Activated B cell treated with CpG ODN at 0.5 μM for 24 hours (primary cell): ENCODE measurements at regions not wholly inside any gene's neighbourhood (a gene's known extent, or its start where the extent isn't known, plus 50 kb on each side); places are given as distances from the start of the nearest gene placed in this dataset.

Experiments used
- ATAC-seq: fragments of 200-7000 bp; cut with Tn5 transposase; one replicate; pipeline ENCODE4 v1.10.0; 2021; ENCODE audit warnings: low read depth, mild to moderate bottlenecking, moderate library complexity
- CTCF ChIA-PET: fragments of 350-600 bp; sonication (Branson Sonifier 250); formaldehyde crosslinking; loops from one replicate; lab custom pipeline; 2021; ENCODE audit warnings: antibody characterized with exemption; lab: Charles Lee
- POLR2A ChIA-PET: fragments of 350-600 bp; sonication (Branson Sonifier 250); formaldehyde crosslinking; loops from one replicate; lab custom pipeline; 2021; ENCODE audit warnings: antibody characterized with exemption; lab: Charles Lee
- DNase-seq: peaks from one replicate; pipeline ENCODE4 v3.0.0; 2022
- H3K27ac Mint-ChIP-seq: one replicate; pipeline ENCODE4 v1.8.0; 2020; ENCODE audit warnings: mixed read lengths
- H3K27me3 Mint-ChIP-seq: one replicate; pipeline ENCODE4 v1.8.0; 2021; ENCODE audit warnings: mixed read lengths
- H3K36me3 Mint-ChIP-seq: one replicate; pipeline ENCODE4 v1.8.0; 2021; ENCODE audit warnings: low read depth, mixed read lengths
- H3K4me1 Mint-ChIP-seq: one replicate; pipeline ENCODE4 v1.8.0; 2021; ENCODE audit warnings: mixed read lengths
- H3K4me3 Mint-ChIP-seq: one replicate; pipeline ENCODE4 v1.8.0; 2020; ENCODE audit warnings: mild to moderate bottlenecking, mixed read lengths
- H3K9me3 Mint-ChIP-seq: one replicate; pipeline ENCODE4 v1.8.0; 2020; ENCODE audit warnings: mixed read lengths
- intact Hi-C: fragments of 100-400 bp; cut with micrococcal nuclease; formaldehyde crosslinking; loops from one replicate; pipeline ENCODE4 v1.15.1; 2024
- TF ChIP-seq, protein P1 (sequence below): fragments of 200-600 bp; IDR thresholded peaks from one replicate; pipeline ENCODE4 v1.8.0; 2022; ENCODE audit warnings: antibody characterized with exemption, mild to moderate bottlenecking

DNA sequence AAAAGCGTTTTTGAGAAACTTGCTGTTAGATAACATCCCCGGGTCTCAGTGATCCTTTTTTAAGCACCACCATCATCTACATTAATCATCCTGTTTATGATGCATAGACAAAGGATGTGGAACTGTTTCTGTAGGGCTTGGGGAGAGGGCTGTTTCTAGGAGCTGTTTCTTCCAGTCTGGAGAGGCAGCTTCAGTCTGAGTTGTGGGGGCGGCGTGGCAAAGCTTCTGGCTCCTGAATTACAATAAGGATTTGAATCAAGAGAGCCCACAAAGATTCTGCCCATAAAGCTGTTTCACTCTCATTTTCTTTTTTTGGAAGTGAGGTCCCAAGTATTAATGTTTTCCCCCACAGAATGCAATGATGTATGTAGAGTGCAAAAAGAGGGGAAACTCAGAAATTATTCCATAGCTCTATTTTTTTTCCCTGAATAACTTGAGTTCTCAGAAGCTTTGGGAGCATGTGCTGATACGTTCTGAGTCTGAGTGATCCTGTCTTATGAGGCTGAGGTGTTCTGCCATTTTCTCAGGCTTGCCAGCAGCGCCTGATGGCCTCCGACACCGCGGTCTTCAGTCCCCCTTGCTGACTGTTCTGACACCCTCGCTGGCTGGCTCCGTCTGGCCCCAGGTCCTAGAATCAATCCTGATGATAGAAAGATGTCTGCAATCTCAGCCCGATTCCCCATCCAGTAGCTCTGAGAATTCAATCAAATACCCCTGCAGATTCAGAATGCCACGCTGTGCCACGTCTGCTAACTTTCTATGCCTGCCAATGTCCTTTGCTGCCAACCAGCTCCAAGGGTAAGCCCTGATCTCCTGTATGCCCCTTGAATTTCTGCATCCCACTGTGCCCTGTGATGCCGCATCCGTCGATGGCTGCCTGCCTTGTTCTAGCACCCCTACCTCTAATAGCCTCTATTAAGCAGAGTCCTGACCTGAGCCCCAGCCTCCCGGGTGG is 92.4 kb upstream of the AKT3 start:
- H3K36me3 Mint-ChIP-seq: no peaks in the 10 kb centered on the region
- ChIA-PET POLR2A (no interaction called here), CTCF (no interaction called here)
- ATAC-seq (no peak), DNase-seq (no peak)
- no peaks in the 10 kb centered on the region for H3K9me3 Mint-ChIP-seq
- TF ChIP-seq, protein P1, sequence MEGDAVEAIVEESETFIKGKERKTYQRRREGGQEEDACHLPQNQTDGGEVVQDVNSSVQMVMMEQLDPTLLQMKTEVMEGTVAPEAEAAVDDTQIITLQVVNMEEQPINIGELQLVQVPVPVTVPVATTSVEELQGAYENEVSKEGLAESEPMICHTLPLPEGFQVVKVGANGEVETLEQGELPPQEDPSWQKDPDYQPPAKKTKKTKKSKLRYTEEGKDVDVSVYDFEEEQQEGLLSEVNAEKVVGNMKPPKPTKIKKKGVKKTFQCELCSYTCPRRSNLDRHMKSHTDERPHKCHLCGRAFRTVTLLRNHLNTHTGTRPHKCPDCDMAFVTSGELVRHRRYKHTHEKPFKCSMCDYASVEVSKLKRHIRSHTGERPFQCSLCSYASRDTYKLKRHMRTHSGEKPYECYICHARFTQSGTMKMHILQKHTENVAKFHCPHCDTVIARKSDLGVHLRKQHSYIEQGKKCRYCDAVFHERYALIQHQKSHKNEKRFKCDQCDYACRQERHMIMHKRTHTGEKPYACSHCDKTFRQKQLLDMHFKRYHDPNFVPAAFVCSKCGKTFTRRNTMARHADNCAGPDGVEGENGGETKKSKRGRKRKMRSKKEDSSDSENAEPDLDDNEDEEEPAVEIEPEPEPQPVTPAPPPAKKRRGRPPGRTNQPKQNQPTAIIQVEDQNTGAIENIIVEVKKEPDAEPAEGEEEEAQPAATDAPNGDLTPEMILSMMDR: no peak
- H3K4me3 Mint-ChIP-seq: no peak overlapping the region
- no peaks in the 10 kb centered on the region for H3K4me1 Mint-ChIP-seq
- intact Hi-C loops: no loop called here
- H3K27ac Mint-ChIP-seq: no peak overlapping the region
- H3K27me3 Mint-ChIP-seq: peaks cover 18% of the 10 kb centered on the region

DNA sequence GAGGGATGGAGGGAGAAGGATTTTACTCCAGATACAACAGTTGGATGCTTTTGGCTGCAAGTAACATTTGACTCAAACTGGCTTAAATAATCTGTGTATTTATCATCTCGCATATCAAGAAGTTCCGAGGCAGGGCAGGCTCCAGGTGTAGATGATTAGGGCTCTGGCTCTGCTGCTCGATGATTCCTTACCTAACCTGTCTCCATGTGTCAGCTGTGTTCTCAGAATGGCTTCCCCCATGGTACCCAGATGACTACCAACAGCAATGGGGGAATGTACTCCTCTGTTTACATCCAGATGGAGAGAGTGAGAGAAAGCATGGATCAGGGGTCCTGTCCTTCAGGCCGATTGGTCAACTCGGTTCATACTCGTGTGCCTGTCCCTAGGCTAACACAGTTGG is 90.4 kb upstream of the AKT3 start:
- intact Hi-C loops: no loop called here
- no peak for DNase-seq
- Mint-ChIP-seq H3K27me3 (peaks cover 24% of the 10 kb centered on the region), H3K36me3 (no peaks in the 10 kb centered on the region), H3K4me1 (no peaks in the 10 kb centered on the region), H3K27ac (no peak overlapping the region), H3K9me3 (peaks cover under 1% of the 10 kb centered on the region), H3K4me3 (no peak overlapping the region)
- ChIA-PET POLR2A (no interaction called here), CTCF (no interaction called here)
- ATAC-seq: no peak
- TF ChIP-seq, protein P1: no peak

DNA sequence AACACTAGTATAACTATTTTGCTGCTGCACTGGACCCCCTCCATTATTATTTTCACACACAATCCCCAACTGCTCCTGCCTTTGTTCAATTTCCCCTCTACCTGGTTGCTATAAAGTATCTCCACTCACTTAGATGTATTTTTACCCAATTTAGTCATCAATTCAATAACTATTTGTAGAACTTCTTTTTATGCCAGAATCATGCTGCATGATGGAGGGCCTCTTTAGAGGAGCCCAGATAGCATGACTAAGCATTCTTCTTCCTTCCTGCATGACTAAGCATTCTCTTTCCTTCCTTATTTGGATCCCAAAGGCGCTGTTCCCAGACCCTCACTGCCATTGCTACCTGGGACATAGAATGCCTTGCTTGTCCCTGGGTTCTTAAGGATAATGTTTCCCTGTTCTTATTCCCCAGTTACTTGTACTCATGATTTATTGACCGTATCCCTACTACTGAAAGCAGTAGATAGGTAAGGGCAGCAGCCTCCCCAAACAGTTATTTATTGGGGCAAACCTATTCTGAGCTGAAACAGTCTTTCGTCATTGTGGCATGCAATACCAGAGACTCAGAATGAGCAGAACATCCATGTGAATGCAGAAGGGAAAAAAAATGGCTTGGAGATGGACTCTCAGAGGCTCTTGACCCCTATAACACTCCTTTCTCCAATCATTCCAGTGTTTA is 89.3 kb upstream of the AKT3 start:
- H3K4me1 Mint-ChIP-seq: no peaks in the 10 kb centered on the region
- peaks cover 2% of the 10 kb centered on the region for H3K36me3 Mint-ChIP-seq
- ChIA-PET CTCF (no interaction called here), POLR2A (no interaction called here)
- peaks cover 28% of the 10 kb centered on the region for H3K27me3 Mint-ChIP-seq
- no peak for DNase-seq
- TF ChIP-seq, protein P1: no peak
- intact Hi-C loops: no loop called here
- ATAC-seq: no peak
- H3K9me3 Mint-ChIP-seq: peaks cover 8% of the 10 kb centered on the region
- H3K27ac Mint-ChIP-seq: no peak overlapping the region
- H3K4me3 Mint-ChIP-seq: no peak overlapping the region

DNA sequence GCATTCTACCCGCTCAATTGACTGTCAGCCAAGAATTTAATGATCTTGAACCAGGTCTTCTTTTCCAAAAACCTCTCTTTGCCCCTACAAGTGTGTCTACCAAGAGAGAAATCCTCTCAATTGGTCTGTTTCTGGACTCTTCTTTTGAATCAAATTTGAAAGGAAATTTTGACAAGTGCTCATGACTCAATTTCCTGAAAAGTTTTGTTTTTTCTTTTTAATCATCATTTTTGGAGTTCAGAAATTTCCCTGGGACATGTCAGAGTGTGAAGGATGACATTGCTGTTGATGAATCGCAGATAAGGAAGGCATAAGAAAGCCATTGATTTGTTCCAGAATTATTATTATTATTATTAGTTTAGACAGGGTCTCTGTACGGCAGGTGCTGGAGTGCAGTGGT is 88.2 kb upstream of the AKT3 start:
- Mint-ChIP-seq H3K27me3 (peaks cover 28% of the 10 kb centered on the region), H3K36me3 (peaks cover 2% of the 10 kb centered on the region), H3K9me3 (peaks cover 8% of the 10 kb centered on the region), H3K4me1 (no peaks in the 10 kb centered on the region), H3K4me3 (no peak overlapping the region), H3K27ac (no peak overlapping the region)
- CTCF ChIA-PET: interaction anchor here (0.7 kb wide), 1 partner anchor 447 kb away, joined by 3 read pairs; no protein-coding TSS in a partner anchor
- intact Hi-C loops: no loop called here
- no peak for DNase-seq
- TF ChIP-seq, protein P1: no peak
- POLR2A ChIA-PET: no interaction called here
- ATAC-seq: no peak

DNA sequence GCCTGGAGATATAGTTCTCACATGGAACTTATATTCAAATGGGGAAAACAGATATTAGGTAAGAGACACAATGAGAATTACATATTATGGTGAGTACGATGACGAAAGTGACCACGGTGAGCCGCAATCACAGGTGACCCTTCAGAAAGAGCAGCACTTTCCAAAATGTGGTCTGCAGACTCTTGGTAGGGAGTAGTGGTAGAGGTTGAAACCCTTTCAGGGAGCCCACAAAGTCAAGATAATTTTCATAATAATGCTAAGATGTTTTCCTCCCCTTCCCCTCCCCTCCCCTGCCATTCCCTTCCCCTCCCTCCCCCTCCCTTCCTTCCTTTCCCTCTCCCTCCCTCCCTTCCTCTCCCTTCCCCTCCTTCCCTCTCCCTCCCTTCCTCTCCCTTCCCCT is 83.5 kb upstream of the AKT3 start:
- intact Hi-C loops: no loop called here
- peaks cover 28% of the 10 kb centered on the region for H3K27me3 Mint-ChIP-seq

More for the DNA sequence above, 83.5 kb upstream of the AKT3 start:
- H3K9me3 Mint-ChIP-seq: peaks cover 8% of the 10 kb centered on the region
- no peaks in the 10 kb centered on the region for H3K4me1 Mint-ChIP-seq
- H3K36me3 Mint-ChIP-seq: peaks cover 2% of the 10 kb centered on the region
- H3K27ac Mint-ChIP-seq: no peak overlapping the region
- ChIA-PET CTCF (no interaction called here), POLR2A (no interaction called here)
- no peak for DNase-seq
- ATAC-seq: no peak
- TF ChIP-seq, protein P1: no peak
- H3K4me3 Mint-ChIP-seq: no peak overlapping the region
